GM13977 (cell line): ENCODE measurements at regions not wholly inside any gene's neighbourhood (a gene's known extent, or its start where the extent isn't known, plus 50 kb on each side); places are given as distances from the start of the nearest gene placed in this dataset.

Experiments
- DNase-seq: peaks from one replicate; pipeline ENCODE4 v3.0.0; 2012; ENCODE audit warnings: low spot score
- CTCF ChIP-seq: IDR thresholded peaks from 2 replicates; pipeline ENCODE4 v1.5.1; 2012; ENCODE audit warnings: mild to moderate bottlenecking, control low read depth; ENCODE audit not compliant: insufficient read depth; ENCODE audit errors: extremely low read depth, missing control alignments
- in situ Hi-C: fragments of 300-500 bp; cut with MboI; formaldehyde crosslinking; loops from one replicate; pipeline ENCODE4 v1.12.0; 2022; ENCODE audit warnings: low sequenced_read_pairs, low pct_unique_long_range_greater_than_20kb, mixed read lengths, inconsistent platforms; ENCODE audit not compliant: unreplicated experiment

- in situ Hi-C loops = no loop called here
- TF ChIP-seq CTCF = no peak
- DNase-seq = no peak
Measured at GRCh38 chr4:1460967-1461868, 55.0 kb upstream of the NKX1-1 start.

- in situ Hi-C loops = no loop called here
- no peak for DNase-seq
- TF ChIP-seq CTCF = no peak
Measured at GRCh38 chr4:1459722-1460511, 53.7 kb upstream of the NKX1-1 start.

- no peak for DNase-seq
- in situ Hi-C loops = no loop called here
- no peak for TF ChIP-seq CTCF
Measured at GRCh38 chr4:1459081-1459721, 53.0 kb upstream of the NKX1-1 start.

GRCh38 chr4:1458581-1458980 lies 52.3 kb upstream of the NKX1-1 start:
- no peak for TF ChIP-seq CTCF
- no peak for DNase-seq
- in situ Hi-C loops = no loop called here
